Liver (tissue), 8 donors: ENCODE measurements at regions not wholly inside any gene's neighbourhood (a gene's known extent, or its start where the extent isn't known, plus 50 kb on each side); places are given as distances from the start of the nearest gene placed in this dataset.

Experiments used
- DNase-seq: peaks from one replicate; pipeline ENCODE4 v3.0.0-alpha.2; 2017; ENCODE audit warnings: low spot score
- H3K27ac ChIP-seq, 2 donors: one replicate each; pipeline ENCODE4 v1.7.0; 2013; ENCODE audit warnings: inconsistent platforms in 2 of 2, low read length in 2 of 2, control low read depth in 1 of 2, low read depth in 1 of 2, mild to moderate bottlenecking in 1 of 2
- H3K27me3 ChIP-seq, 4 donors: one replicate each; pipeline versions ENCODE4 v1.6.1 to v1.7.0; 2013; ENCODE audit warnings: low read length in 3 of 4, inconsistent platforms in 1 of 4, mild to moderate bottlenecking in 1 of 4, moderate library complexity in 1 of 4; ENCODE audit not compliant: control insufficient read depth in 4 of 4, insufficient read depth in 4 of 4
- H3K36me3 ChIP-seq, 4 donors: one replicate each; pipeline versions ENCODE4 v1.6.1 to v1.7.0; 2013; ENCODE audit warnings: low read length in 3 of 4, mild to moderate bottlenecking in 3 of 4, low read depth in 1 of 4, moderate library complexity in 1 of 4; ENCODE audit not compliant: control insufficient read depth in 4 of 4, insufficient read depth in 3 of 4
- H3K4me1 ChIP-seq, 4 donors: one replicate each; pipeline versions ENCODE4 v1.6.1 to v1.7.0; 2013; ENCODE audit warnings: low read length in 3 of 4, mild to moderate bottlenecking in 3 of 4, moderate library complexity in 1 of 4; ENCODE audit not compliant: control insufficient read depth in 4 of 4, insufficient read depth in 4 of 4
- H3K4me3 ChIP-seq, 3 donors: one replicate each; pipeline versions ENCODE4 v1.6.1 to v1.7.0; 2013; ENCODE audit warnings: low read length in 3 of 3, control low read depth in 1 of 3, low read depth in 1 of 3, mild to moderate bottlenecking in 1 of 3
- H3K9ac ChIP-seq, 2 donors: one replicate each; pipeline ENCODE4 v1.7.0; 2013; ENCODE audit warnings: low read length in 2 of 2, mild to moderate bottlenecking in 2 of 2, moderate library complexity in 2 of 2, control low read depth in 1 of 2, low read depth in 1 of 2
- H3K9me3 ChIP-seq, 4 donors: one replicate each; pipeline versions ENCODE4 v1.6.1 to v1.7.0; 2013; ENCODE audit warnings: low read length in 3 of 4; ENCODE audit not compliant: control insufficient read depth in 4 of 4
- ATF3 ChIP-seq: IDR thresholded peaks from 2 replicates; pipeline ENCODE4 v1.6.1; 2016; ENCODE audit warnings: antibody characterized with exemption
- CTCF ChIP-seq: fragments of 150-350 bp; IDR thresholded peaks from 2 replicates; pipeline ENCODE4 v1.5.1; 2017; ENCODE audit warnings: improper control_type of control experiment, low read depth, low read length; ENCODE audit not compliant: missing input control
- EGR1 ChIP-seq, 2 donors: IDR thresholded peaks; 2 replicates each; pipeline ENCODE4 v1.6.1; 2016 to 2018; ENCODE audit warnings: antibody characterized with exemption in 2 of 2, low read depth in 2 of 2
- FOXA1 ChIP-seq: IDR thresholded peaks from 2 replicates; pipeline ENCODE4 v1.6.1; 2016; ENCODE audit warnings: antibody characterized with exemption
- FOXA2 ChIP-seq: IDR thresholded peaks from 2 replicates; pipeline ENCODE4 v1.6.1; 2016; ENCODE audit warnings: antibody characterized with exemption
- HNF4A ChIP-seq, 2 donors: conservative IDR thresholded peaks; 2 replicates each; pipeline ENCODE4 v1.6.1; 2016; ENCODE audit warnings: antibody characterized with exemption in 2 of 2, mild to moderate bottlenecking in 2 of 2
- HNF4G ChIP-seq: IDR thresholded peaks from 2 replicates; pipeline ENCODE4 v1.6.1; 2016; ENCODE audit warnings: antibody characterized with exemption
- JUND ChIP-seq, 2 donors: IDR thresholded peaks; 2 replicates each; pipeline ENCODE4 v1.6.1; 2016; ENCODE audit warnings: antibody characterized with exemption in 2 of 2
- MAX ChIP-seq: IDR thresholded peaks from 2 replicates; pipeline ENCODE4 v1.6.1; 2016; ENCODE audit warnings: antibody characterized with exemption
- NR2F2 ChIP-seq: IDR thresholded peaks from 2 replicates; pipeline ENCODE4 v1.6.1; 2016; ENCODE audit warnings: antibody characterized with exemption
- RAD21 ChIP-seq, 2 donors: IDR thresholded peaks; 2 replicates each; pipeline ENCODE4 v1.6.1; 2016; ENCODE audit warnings: antibody characterized with exemption in 2 of 2, mild to moderate bottlenecking in 2 of 2
- REST ChIP-seq: IDR thresholded peaks from 2 replicates; pipeline ENCODE4 v1.6.1; 2016; ENCODE audit warnings: antibody characterized with exemption, mild to moderate bottlenecking
- RXRA ChIP-seq, 2 donors: IDR thresholded peaks; 2 replicates each; pipeline ENCODE4 v1.6.1; 2017 to 2018; ENCODE audit warnings: antibody characterized with exemption in 2 of 2, mild to moderate bottlenecking in 1 of 2
- SP1 ChIP-seq: IDR thresholded peaks from 2 replicates; pipeline ENCODE4 v1.6.1; 2018; ENCODE audit warnings: antibody characterized with exemption, mild to moderate bottlenecking
- TAF1 ChIP-seq: conservative IDR thresholded peaks from 2 replicates; pipeline ENCODE4 v1.6.1; 2016; ENCODE audit warnings: antibody characterized with exemption, mild to moderate bottlenecking
- YY1 ChIP-seq: IDR thresholded peaks from 2 replicates; pipeline ENCODE4 v1.6.1; 2016; ENCODE audit warnings: antibody characterized with exemption, mild to moderate bottlenecking
- ZBTB33 ChIP-seq: IDR thresholded peaks from 2 replicates; pipeline ENCODE4 v1.6.1; 2016; ENCODE audit warnings: antibody characterized with exemption
- WGBS: extraction: QIAGEN DNeasy Blood & Tissue Kit; methylation state at CpG from one replicate; pipeline ENCODE4 v1.1.7; 2013; 5-methylcytosine and 5-hydroxymethylcytosine counted together
- donor health status: healthy.
- donor health status: healthy.
- donor health status: healthy.
- donor health status: healthy.
- donor health status: healthy.

- Histone ChIP-seq H3K9me3 (peaks cover 0 to 4% (median 0%) of the 10 kb centered on the region in 4 donors), H3K9ac (no peak overlapping the region), H3K27me3 (no peaks in the 10 kb centered on the region), H3K36me3 (no peaks in the 10 kb centered on the region), H3K27ac (no peak overlapping the region), H3K4me1 (no peaks in the 10 kb centered on the region), H3K4me3 (no peak overlapping the region)
- TF ChIP-seq YY1 (no peak), JUND (IDR thresholded peaks at IDR 0.05) (no peak), FOXA1 (no peak), EGR1 (IDR thresholded peaks at IDR 0.05; ENCODE audit: low read depth in 2 of 2) (no peak), CTCF (no peak), TAF1 (no peak), HNF4G (no peak), REST (no peak), RXRA (IDR thresholded peaks at IDR 0.05) (no peak), ZBTB33 (no peak), FOXA2 (no peak), SP1 (no peak), MAX (no peak), NR2F2 (no peak), RAD21 (IDR thresholded peaks at IDR 0.05) (no peak), ATF3 (no peak), HNF4A (conservative IDR thresholded peaks at IDR 0.05) (no peak)
- no peak for DNase-seq
Observed at GRCh38 chr5:5969942-5970483, 408.3 kb downstream of the MED10 start.

GRCh38 chr5:5968981-5969380 lies 409.4 kb downstream of the MED10 start:
- H3K4me1 ChIP-seq, result no peaks in the 10 kb centered on the region
- no peaks in the 10 kb centered on the region for H3K27me3 ChIP-seq
- 79% methylated on average over 4 of the region's 4 CpGs for WGBS
- DNase-seq, result no peak
- H3K27ac ChIP-seq, result no peak overlapping the region
- H3K9ac ChIP-seq, result no peak overlapping the region
- H3K36me3 ChIP-seq, result no peaks in the 10 kb centered on the region
- H3K4me3 ChIP-seq, result no peak overlapping the region
- H3K9me3 ChIP-seq, result peaks cover 0 to 11% (median 1%) of the 10 kb centered on the region in 4 donors
- TF ChIP-seq REST, result no peak
- TF ChIP-seq YY1, result no peak
- no peak for TF ChIP-seq RXRA (IDR thresholded peaks at IDR 0.05)
- no peak for TF ChIP-seq SP1
- TF ChIP-seq HNF4A (conservative IDR thresholded peaks at IDR 0.05), result no peak
- TF ChIP-seq FOXA1, result no peak
- no peak for TF ChIP-seq CTCF
- no peak for TF ChIP-seq MAX
